CD4-positive, alpha-beta T cell (primary cell): ENCODE measurements at regions not wholly inside any gene's neighbourhood (a gene's known extent, or its start where the extent isn't known, plus 50 kb on each side); places are given as distances from the start of the nearest gene placed in this dataset.

ENCODE experiments used
- ATAC-seq: fragments of 200-7000 bp; cut with Tn5 transposase; one replicate; pipeline ENCODE4 v1.10.0; 2022; ENCODE audit warnings: mild to moderate bottlenecking; ENCODE audit not compliant: poor library complexity
- CTCF ChIA-PET: fragments of 350-600 bp; sonication (Branson Sonifier 250); formaldehyde crosslinking; loops from one replicate; lab custom pipeline; 2021; ENCODE audit warnings: antibody characterized with exemption, inconsistent platforms; lab: Charles Lee
- POLR2A ChIA-PET: fragments of 350-600 bp; sonication (Branson Sonifier 250); formaldehyde crosslinking; loops from one replicate; lab custom pipeline; 2021; ENCODE audit warnings: antibody characterized with exemption, inconsistent platforms; lab: Charles Lee
- DNase-seq, 14 experiments: peaks; one replicate each; pipeline ENCODE4 v3.0.0-alpha.2; 2013 to 2020; ENCODE audit warnings: mixed read lengths in 2 of 14
- H3K27ac ChIP-seq, 2 donors: one replicate each; pipeline versions ENCODE4 v1.5.1 to v1.7.0; 2013; ENCODE audit warnings: low read length in 2 of 2, low read depth in 1 of 2, mild to moderate bottlenecking in 1 of 2
- H3K27me3 ChIP-seq, 2 experiments: 1 replicate in 1 of 2; 2 replicates in 1 of 2; pipeline versions ENCODE4 v1.6.1 to v1.7.0; 2013; ENCODE audit warnings: low read length in 2 of 2, control low read depth in 1 of 2, mild to moderate bottlenecking in 1 of 2, moderate library complexity in 1 of 2; ENCODE audit not compliant: insufficient read depth in 2 of 2, control insufficient read depth in 1 of 2
- H3K36me3 ChIP-seq: one replicate; pipeline ENCODE4 v1.6.1; 2013; ENCODE audit warnings: low read length, control low read depth; ENCODE audit not compliant: insufficient read depth
- H3K4me1 ChIP-seq: one replicate; pipeline ENCODE4 v1.6.1; 2013; ENCODE audit warnings: low read length, control low read depth; ENCODE audit not compliant: insufficient read depth
- H3K4me3 ChIP-seq: one replicate; pipeline ENCODE4 v1.5.1; 2013; ENCODE audit warnings: mild to moderate bottlenecking, low read length, moderate library complexity
- H3K9me3 ChIP-seq, 2 experiments: 1 replicate in 1 of 2; 2 replicates in 1 of 2; pipeline versions ENCODE4 v1.6.1 to v1.7.0; 2013; ENCODE audit warnings: low read length in 2 of 2, mild to moderate bottlenecking in 2 of 2, control low read depth in 1 of 2, moderate library complexity in 1 of 2; ENCODE audit not compliant: control insufficient read depth in 1 of 2, insufficient read depth in 1 of 2
- H3K27ac Mint-ChIP-seq: one replicate; pipeline ENCODE4 v1.8.0; 2020; ENCODE audit warnings: mixed read lengths
- H3K27me3 Mint-ChIP-seq: one replicate; pipeline ENCODE4 v1.8.0; 2021; ENCODE audit warnings: mixed read lengths
- H3K36me3 Mint-ChIP-seq: one replicate; pipeline ENCODE4 v1.8.0; 2021; ENCODE audit warnings: low read depth, mixed read lengths
- H3K4me1 Mint-ChIP-seq: one replicate; pipeline ENCODE4 v1.8.0; 2021; ENCODE audit warnings: low read depth, mixed read lengths
- H3K4me3 Mint-ChIP-seq: one replicate; pipeline ENCODE4 v1.8.0; 2020; ENCODE audit warnings: mild to moderate bottlenecking, mixed read lengths
- H3K9me3 Mint-ChIP-seq: one replicate; pipeline ENCODE4 v1.8.0; 2020; ENCODE audit warnings: mixed read lengths
- intact Hi-C, 2 experiments: fragments of 100-400 bp; cut with DNase I in 1 of 2; cut with micrococcal nuclease in 1 of 2; formaldehyde crosslinking; loops; one replicate each; pipeline versions ENCODE4 v1.15.1 to v1.9.0; 2023 to 2025; cut with DNase I, micrococcal nuclease
- TF ChIP-seq, protein P1 (sequence below): fragments of 200-600 bp; IDR thresholded peaks from one replicate; pipeline ENCODE4 v1.8.0; 2022; ENCODE audit warnings: antibody characterized with exemption, mild to moderate bottlenecking

- Mint-ChIP-seq H3K27me3 (no peaks in the 10 kb centered on the region), H3K9me3 (no peaks in the 10 kb centered on the region), H3K4me1 (no peaks in the 10 kb centered on the region), H3K4me3 (no peak overlapping the region), H3K36me3 (no peaks in the 10 kb centered on the region), H3K27ac (no peak overlapping the region)
- ChIA-PET CTCF (interaction anchor here (0.6 to 1.1 kb wide), 3 partner anchors 174 to 268 kb away, joined by 3 to 4 read pairs (median 3); no protein-coding TSS in a partner anchor), POLR2A (interaction anchor here (0.6 kb wide), 1 partner anchor 53 kb away, joined by 3 read pairs; no protein-coding TSS in a partner anchor)
- H3K27me3 ChIP-seq, result no peaks in the 10 kb centered on the region
- H3K4me3 ChIP-seq, result no peak overlapping the region
- no peak for DNase-seq
- H3K36me3 ChIP-seq, result no peaks in the 10 kb centered on the region
- no peak for ATAC-seq
- no peaks in the 10 kb centered on the region for H3K9me3 ChIP-seq
- H3K27ac ChIP-seq, result no peak overlapping the region
- TF ChIP-seq, protein P1, sequence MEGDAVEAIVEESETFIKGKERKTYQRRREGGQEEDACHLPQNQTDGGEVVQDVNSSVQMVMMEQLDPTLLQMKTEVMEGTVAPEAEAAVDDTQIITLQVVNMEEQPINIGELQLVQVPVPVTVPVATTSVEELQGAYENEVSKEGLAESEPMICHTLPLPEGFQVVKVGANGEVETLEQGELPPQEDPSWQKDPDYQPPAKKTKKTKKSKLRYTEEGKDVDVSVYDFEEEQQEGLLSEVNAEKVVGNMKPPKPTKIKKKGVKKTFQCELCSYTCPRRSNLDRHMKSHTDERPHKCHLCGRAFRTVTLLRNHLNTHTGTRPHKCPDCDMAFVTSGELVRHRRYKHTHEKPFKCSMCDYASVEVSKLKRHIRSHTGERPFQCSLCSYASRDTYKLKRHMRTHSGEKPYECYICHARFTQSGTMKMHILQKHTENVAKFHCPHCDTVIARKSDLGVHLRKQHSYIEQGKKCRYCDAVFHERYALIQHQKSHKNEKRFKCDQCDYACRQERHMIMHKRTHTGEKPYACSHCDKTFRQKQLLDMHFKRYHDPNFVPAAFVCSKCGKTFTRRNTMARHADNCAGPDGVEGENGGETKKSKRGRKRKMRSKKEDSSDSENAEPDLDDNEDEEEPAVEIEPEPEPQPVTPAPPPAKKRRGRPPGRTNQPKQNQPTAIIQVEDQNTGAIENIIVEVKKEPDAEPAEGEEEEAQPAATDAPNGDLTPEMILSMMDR, result no peak
- intact Hi-C loops, result no loop called here
- H3K4me1 ChIP-seq, result no peaks in the 10 kb centered on the region
Measured at GRCh38 chr2:196344397-196344796, 173.0 kb upstream of the STK17B start.

DNA sequence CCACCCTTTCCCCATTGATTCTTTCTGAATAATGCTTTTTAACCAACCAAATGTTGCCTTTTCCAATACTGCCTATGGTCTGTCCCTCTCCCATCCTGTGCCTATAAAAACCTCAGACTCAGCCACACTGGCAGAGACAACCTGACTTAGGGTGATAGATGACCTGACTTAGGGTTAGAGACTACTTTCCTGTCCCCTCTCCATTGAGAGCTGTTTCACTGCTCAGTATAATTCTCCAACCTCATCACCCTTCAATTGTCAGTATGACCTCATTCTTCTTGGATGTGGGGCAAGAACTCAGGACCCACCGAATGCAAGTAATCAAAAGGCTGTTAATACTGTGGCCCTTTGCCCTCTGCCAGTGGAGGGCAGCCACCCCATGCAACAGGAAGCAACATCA lies 182.3 kb upstream of the STK17B start:
- Mint-ChIP-seq H3K4me1 (no peaks in the 10 kb centered on the region), H3K27me3 (peaks cover 8% of the 10 kb centered on the region), H3K36me3 (no peaks in the 10 kb centered on the region), H3K9me3 (peaks cover 5% of the 10 kb centered on the region), H3K4me3 (no peak overlapping the region), H3K27ac (no peak overlapping the region)
- ATAC-seq (no peak), DNase-seq (no peak)
- no peak overlapping the region for H3K27ac ChIP-seq
- H3K4me1 ChIP-seq, result no peaks in the 10 kb centered on the region
- POLR2A ChIA-PET, result no interaction called here
- H3K36me3 ChIP-seq, result no peaks in the 10 kb centered on the region
- CTCF ChIA-PET, result no interaction called here
- TF ChIP-seq, protein P1, result no peak
- no peak overlapping the region for H3K4me3 ChIP-seq
- intact Hi-C loops, result no loop called here
- peaks cover 0 to 7% of the 10 kb centered on the region in 2 experiments for H3K9me3 ChIP-seq
- no peaks in the 10 kb centered on the region for H3K27me3 ChIP-seq

GRCh38 chr2:196354186-196354585 lies 182.8 kb upstream of the STK17B start:
- CTCF ChIA-PET, result no interaction called here
- intact Hi-C loops, result no loop called here
- DNase-seq (no peak), ATAC-seq (no peak)
- Histone ChIP-seq H3K36me3 (no peaks in the 10 kb centered on the region), H3K27me3 (no peaks in the 10 kb centered on the region), H3K4me3 (no peak overlapping the region), H3K4me1 (no peaks in the 10 kb centered on the region), H3K27ac (no peak overlapping the region), H3K9me3 (peaks cover 0 to 7% of the 10 kb centered on the region in 2 experiments)
- Mint-ChIP-seq H3K36me3 (no peaks in the 10 kb centered on the region), H3K4me3 (no peak overlapping the region), H3K9me3 (peaks cover 5% of the 10 kb centered on the region), H3K27me3 (peaks cover 8% of the 10 kb centered on the region), H3K27ac (no peak overlapping the region), H3K4me1 (no peaks in the 10 kb centered on the region)
- TF ChIP-seq, protein P1, result no peak
- POLR2A ChIA-PET, result no interaction called here
